ENCODE measurements at regions not wholly inside any gene's neighbourhood (a gene's known extent, or its start where the extent isn't known, plus 50 kb on each side); places are given as distances from the start of the nearest gene placed in this dataset.

DNA sequence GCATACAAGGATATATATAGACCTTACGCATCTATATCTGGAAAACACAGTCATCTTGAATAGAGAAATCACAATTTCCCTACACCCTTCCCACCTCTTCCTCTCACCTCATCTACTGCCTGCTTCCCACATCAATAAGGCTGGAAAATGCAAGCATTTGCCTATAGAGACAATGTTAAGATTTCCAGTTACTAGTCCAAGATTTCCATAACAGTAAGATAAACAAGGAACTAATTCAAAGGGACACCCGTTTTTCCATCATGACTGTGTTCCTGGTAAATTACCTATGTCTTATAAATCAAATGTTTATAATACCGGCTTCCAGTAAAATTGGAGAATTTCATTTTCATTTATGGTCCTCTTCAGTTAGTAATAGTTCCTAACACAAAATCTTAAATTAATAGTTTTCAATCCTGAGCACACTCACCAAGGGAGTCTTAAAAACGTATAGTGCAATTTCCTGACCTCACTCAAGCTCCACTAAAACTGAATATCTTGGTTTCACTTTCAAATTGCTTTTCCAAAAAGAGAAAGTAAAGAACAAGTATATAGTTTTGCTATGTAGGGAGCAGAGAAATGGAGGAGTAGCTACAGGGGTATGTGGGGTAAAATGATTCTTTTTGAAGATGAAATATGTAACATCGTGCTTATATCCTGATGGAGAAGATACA, 398.7 kb downstream of the PLPP3 start:
- Histone ChIP-seq H3K36me3 (ENCODE audit: insufficient read depth, low read length) (no peaks in the 10 kb centered on the region), H3K4me1 (ENCODE audit: insufficient read depth, low read length) (peaks cover 17% of the 10 kb centered on the region), H3K27me3 (ENCODE audit: insufficient read depth, low read length) (no peaks in the 10 kb centered on the region), H3K4me3 (ENCODE audit: low read length) (no peak overlapping the region), H3K9me3 (ENCODE audit: low read length) (no peaks in the 10 kb centered on the region), H2AFZ (ENCODE audit: low read depth, low read length) (no peak overlapping the region)

DNA sequence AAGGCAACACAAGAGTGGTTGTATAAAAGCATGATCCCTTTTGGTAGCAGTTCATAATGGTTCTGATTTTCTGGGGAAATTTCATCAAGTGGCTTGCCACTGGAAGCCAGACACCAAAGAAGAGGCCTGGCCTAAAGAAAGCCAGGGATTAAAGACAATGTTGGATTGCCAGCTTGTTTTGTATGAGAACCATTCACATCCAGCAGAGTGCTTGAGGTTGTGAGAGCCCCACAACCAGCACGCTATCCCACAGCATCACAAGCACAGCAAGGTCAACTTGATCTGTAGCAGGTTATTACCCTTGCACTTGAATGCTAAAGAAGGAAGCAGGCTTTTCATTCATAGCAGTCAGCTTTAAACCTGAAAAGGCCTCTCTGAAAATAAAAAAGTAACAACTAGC, 399.8 kb downstream of the PLPP3 start:
- Histone ChIP-seq H3K9me3 (ENCODE audit: low read length) (no peaks in the 10 kb centered on the region), H3K36me3 (ENCODE audit: insufficient read depth, low read length) (no peaks in the 10 kb centered on the region), H3K4me3 (ENCODE audit: low read length) (no peak overlapping the region), H2AFZ (ENCODE audit: low read depth, low read length) (no peak overlapping the region), H3K4me1 (ENCODE audit: insufficient read depth, low read length) (peaks cover 14% of the 10 kb centered on the region), H3K27me3 (ENCODE audit: insufficient read depth, low read length) (no peaks in the 10 kb centered on the region)

DNA sequence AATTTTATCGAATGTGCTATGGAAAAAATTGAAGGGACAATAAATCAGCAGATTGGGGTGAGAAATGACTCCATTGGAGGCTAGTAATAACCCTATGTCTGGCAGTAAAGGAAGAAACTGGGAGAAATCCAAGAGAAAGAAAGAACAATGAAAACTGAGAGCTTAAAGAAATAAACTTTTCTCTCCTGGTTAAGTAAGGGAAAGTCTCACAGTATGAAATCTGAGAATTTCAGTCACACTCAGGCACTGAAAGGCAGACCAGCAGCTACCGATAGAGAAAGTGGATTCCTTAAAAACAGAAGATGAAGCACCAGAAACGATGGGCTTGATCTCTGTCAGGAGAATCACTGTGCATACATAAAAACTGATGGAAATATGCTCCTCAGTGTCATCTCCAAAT, 404.2 kb downstream of the PLPP3 start:
- Histone ChIP-seq H3K27me3 (ENCODE audit: insufficient read depth, low read length) (no peaks in the 10 kb centered on the region), H3K9me3 (ENCODE audit: low read length) (no peaks in the 10 kb centered on the region), H2AFZ (ENCODE audit: low read depth, low read length) (no peak overlapping the region), H3K4me1 (ENCODE audit: insufficient read depth, low read length) (peaks cover 16% of the 10 kb centered on the region), H3K4me3 (ENCODE audit: low read length) (no peak overlapping the region), H3K36me3 (ENCODE audit: insufficient read depth, low read length) (no peaks in the 10 kb centered on the region)

DNA sequence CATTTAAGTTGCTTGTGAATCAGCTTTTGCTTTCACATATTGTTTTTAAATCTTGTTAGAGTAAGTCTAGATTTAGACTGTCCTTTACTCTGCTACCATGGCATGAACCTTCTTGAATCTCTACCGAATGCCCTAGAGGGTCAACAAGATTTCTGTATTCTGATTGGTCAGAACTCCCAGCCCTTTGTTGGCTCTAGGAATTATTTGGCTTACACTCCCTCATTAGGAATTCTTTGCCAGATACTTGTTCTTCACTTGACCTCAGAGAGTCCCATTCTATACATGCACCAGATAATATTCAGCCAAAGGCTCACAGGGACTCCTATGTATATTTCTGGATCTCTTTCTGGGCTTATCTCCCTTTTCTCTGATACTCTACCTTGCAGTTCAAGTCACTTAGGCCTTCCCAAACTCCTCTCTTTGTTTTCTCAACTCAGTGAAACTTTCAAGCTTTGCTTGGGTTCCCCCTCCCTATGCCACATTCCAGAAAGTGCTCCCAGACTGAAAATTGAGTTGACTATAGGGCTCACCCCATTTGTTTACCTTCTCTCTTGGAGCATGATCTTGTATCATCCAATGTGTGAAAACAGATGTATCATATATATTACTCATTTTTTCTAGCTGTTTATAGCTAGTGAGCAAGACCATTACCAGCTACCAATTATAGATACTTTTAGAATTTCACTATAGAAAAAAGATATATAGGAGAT, 405.0 kb downstream of the PLPP3 start:
- peaks cover 8% of the 10 kb centered on the region for H3K4me1 ChIP-seq (ENCODE audit: insufficient read depth, low read length)
- no peak overlapping the region for H2AFZ ChIP-seq (ENCODE audit: low read depth, low read length)
- H3K4me3 ChIP-seq (ENCODE audit: low read length) = no peak overlapping the region
- H3K36me3 ChIP-seq (ENCODE audit: insufficient read depth, low read length) = no peaks in the 10 kb centered on the region
- H3K27me3 ChIP-seq (ENCODE audit: insufficient read depth, low read length) = no peaks in the 10 kb centered on the region
- no peaks in the 10 kb centered on the region for H3K9me3 ChIP-seq (ENCODE audit: low read length)

DNA sequence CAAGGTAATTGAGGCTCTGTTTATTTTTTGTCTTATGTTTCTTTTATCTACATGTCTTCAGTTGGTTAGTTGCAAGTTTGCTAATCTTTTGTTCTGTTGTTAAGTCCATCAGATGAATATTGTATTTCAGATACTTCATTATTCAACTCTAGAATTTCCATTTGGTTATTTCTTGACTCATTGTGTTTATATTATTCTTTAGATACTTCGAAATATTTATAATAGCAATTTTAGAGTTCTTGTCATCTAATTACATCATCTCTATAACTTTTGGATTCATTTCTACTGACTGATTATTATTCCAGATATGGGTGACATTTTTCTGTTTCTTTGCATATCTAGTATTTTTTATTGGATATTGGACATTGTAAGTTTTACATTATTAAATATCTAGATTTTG, 405.6 kb downstream of the PLPP3 start:
- no peaks in the 10 kb centered on the region for H3K36me3 ChIP-seq (ENCODE audit: insufficient read depth, low read length)
- H3K4me3 ChIP-seq (ENCODE audit: low read length) = no peak overlapping the region

DNA sequence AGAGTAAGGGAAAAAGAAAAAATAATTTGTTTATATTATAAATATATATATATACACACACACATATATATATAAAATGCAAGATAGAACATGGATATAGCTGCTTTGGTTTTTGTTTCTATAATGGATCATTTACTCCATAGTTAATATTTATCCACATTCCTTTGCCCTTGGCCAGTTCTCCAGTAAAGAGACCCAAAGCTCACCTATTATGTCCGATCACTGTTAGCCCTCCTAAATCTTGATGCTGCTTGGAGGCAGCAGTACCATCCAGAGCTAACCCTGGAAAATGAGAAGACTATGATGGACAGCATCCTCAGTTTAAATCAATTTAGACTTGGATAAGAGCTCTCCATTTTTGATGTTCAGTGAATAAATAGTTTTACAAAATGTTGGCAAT, 407.7 kb downstream of the PLPP3 start:
- Histone ChIP-seq H2AFZ (ENCODE audit: low read depth, low read length) (no peak overlapping the region), H3K9me3 (ENCODE audit: low read length) (no peaks in the 10 kb centered on the region), H3K36me3 (ENCODE audit: insufficient read depth, low read length) (no peaks in the 10 kb centered on the region), H3K4me3 (ENCODE audit: low read length) (no peak overlapping the region), H3K27me3 (ENCODE audit: insufficient read depth, low read length) (no peaks in the 10 kb centered on the region), H3K4me1 (ENCODE audit: insufficient read depth, low read length) (peaks cover 6% of the 10 kb centered on the region)

More for the DNA sequence above, 405.6 kb downstream of the PLPP3 start:
- Histone ChIP-seq H3K4me1 (ENCODE audit: insufficient read depth, low read length) (peaks cover 6% of the 10 kb centered on the region), H3K27me3 (ENCODE audit: insufficient read depth, low read length) (no peaks in the 10 kb centered on the region), H3K9me3 (ENCODE audit: low read length) (no peaks in the 10 kb centered on the region), H2AFZ (ENCODE audit: low read depth, low read length) (no peak overlapping the region)

DNA sequence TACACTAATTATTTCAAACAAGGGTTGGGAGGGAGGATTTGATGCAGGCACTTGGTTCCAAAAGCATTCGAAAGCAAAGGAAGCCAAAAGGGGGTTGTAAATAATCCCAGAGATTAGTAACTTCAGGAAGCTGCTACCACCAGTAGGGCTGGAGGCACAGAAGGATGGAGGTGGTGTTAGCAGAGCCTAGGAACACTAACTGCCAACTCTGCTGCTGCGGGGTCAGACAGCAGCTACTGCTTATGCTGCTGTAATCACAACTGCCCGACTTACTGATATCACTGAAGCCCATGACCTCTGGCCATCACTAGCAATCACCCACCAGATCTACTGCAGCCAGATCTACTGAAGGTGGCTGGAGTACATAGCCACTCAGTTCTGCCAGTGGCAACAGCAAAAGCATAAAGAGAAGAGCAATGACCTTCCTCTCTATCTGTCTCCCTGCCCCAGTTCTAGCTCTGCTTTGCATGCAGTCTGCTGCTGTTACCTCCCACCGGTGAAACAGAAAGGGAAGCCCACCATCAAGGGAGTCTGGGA, 408.5 kb downstream of the PLPP3 start:
- Histone ChIP-seq H3K9me3 (ENCODE audit: low read length) (no peaks in the 10 kb centered on the region), H3K36me3 (ENCODE audit: insufficient read depth, low read length) (no peaks in the 10 kb centered on the region), H3K27me3 (ENCODE audit: insufficient read depth, low read length) (no peaks in the 10 kb centered on the region), H3K4me1 (ENCODE audit: insufficient read depth, low read length) (peaks cover 6% of the 10 kb centered on the region), H3K4me3 (ENCODE audit: low read length) (no peak overlapping the region), H2AFZ (ENCODE audit: low read depth, low read length) (no peak overlapping the region)

DNA sequence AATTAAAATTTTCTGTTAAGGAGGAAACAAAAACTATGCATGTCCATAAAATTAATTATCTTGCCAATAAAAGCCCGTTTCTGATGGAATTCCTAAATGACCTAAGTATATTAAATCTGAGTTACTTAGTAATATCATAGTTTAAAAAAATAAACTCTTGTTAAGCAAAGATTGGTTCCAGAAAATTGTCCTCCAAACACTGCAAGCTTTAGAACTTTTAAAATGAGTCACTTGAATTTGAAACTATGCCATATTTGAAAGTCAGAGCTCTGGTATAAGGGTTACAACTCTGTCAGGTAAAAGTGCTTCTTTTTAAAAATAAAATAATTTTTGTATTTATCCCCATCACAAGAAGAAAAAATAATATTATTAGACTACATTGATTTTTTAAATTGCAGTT, 409.5 kb downstream of the PLPP3 start:
- no peak overlapping the region for H2AFZ ChIP-seq (ENCODE audit: low read depth, low read length)
- H3K4me1 ChIP-seq (ENCODE audit: insufficient read depth, low read length) = peaks cover 6% of the 10 kb centered on the region
- H3K9me3 ChIP-seq (ENCODE audit: low read length) = no peaks in the 10 kb centered on the region
- H3K27me3 ChIP-seq (ENCODE audit: insufficient read depth, low read length) = no peaks in the 10 kb centered on the region
- no peaks in the 10 kb centered on the region for H3K36me3 ChIP-seq (ENCODE audit: insufficient read depth, low read length)
- no peak overlapping the region for H3K4me3 ChIP-seq (ENCODE audit: low read length)

DNA sequence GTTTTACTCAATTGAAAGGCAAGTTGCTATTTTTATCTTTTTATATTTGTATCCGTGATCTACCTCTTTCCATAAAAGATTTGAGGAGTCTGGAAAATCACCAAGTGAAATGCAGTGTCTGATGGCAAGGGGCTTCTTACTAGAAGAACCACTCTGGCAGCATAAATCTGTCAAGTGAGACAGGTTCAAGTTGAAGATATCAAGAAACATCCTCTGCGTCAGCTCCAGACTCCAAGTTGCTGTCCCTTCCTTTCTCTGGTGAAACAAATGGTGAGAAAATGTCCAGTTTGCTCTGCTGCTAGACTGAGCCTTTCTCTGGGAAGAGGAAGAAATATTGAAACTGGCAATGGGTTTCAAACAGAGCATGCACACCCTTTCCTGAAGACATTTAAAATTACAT, 411.2 kb downstream of the PLPP3 start:
- H3K9me3 ChIP-seq (ENCODE audit: low read length) = no peaks in the 10 kb centered on the region
- H3K27me3 ChIP-seq (ENCODE audit: insufficient read depth, low read length) = no peaks in the 10 kb centered on the region

DNA sequence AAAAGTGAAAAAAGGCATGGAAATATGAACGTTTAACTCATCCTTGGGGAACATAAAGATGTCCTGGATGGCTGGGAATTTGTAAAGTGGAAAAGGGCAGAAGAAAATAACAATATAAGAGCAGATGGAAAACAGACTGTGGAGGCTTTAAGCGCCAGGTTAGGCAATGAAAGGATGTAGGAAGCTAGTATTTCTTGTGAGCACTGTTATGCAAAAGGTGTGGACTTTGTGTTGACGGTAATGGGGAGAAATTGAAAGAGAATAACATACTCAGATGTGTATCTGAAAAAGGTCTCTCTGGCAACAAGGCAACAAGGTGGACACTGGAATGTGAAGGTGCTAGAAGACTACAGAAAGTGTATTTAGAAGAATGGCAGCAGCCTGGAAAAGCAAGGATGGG, 411.8 kb downstream of the PLPP3 start:
- no peaks in the 10 kb centered on the region for H3K27me3 ChIP-seq (ENCODE audit: insufficient read depth, low read length)

More for the DNA sequence above, 411.2 kb downstream of the PLPP3 start:
- H2AFZ ChIP-seq (ENCODE audit: low read depth, low read length) = no peak overlapping the region
- no peaks in the 10 kb centered on the region for H3K4me1 ChIP-seq (ENCODE audit: insufficient read depth, low read length)
- no peak overlapping the region for H3K4me3 ChIP-seq (ENCODE audit: low read length)
- no peaks in the 10 kb centered on the region for H3K36me3 ChIP-seq (ENCODE audit: insufficient read depth, low read length)

DNA sequence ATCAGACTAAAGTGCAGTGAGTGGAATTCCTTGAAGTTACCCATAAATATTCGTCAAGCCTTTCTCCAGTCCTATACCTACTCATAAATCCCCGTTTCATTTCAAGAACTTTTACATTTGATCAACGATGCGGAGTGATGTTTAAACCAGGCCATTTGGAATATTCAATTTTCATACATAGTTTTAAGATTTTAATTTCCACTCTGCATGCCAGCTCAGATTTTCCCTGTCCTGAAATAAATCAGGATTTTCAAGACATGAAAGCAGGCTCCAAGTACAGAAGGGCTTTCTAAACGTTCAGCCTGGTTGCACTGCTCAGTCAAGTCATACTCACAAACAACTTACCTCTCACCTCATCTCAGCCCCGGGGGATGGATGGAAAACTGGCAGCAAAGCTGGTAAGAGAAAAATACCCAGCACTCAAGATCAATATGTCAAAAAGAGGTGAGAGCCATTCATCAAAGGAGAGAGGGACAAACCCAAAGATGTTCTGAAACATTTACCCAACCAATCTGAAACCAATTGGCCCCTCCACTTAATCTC, 418.5 kb downstream of the PLPP3 start:
- no peaks in the 10 kb centered on the region for H3K27me3 ChIP-seq (ENCODE audit: insufficient read depth, low read length)
- no peak overlapping the region for H3K4me3 ChIP-seq (ENCODE audit: low read length)
- H3K4me1 ChIP-seq (ENCODE audit: insufficient read depth, low read length) = no peaks in the 10 kb centered on the region
- no peak overlapping the region for H2AFZ ChIP-seq (ENCODE audit: low read depth, low read length)
- no peaks in the 10 kb centered on the region for H3K9me3 ChIP-seq (ENCODE audit: low read length)
- no peaks in the 10 kb centered on the region for H3K36me3 ChIP-seq (ENCODE audit: insufficient read depth, low read length)

More for the DNA sequence above, 411.8 kb downstream of the PLPP3 start:
- no peaks in the 10 kb centered on the region for H3K4me1 ChIP-seq (ENCODE audit: insufficient read depth, low read length)
- no peaks in the 10 kb centered on the region for H3K9me3 ChIP-seq (ENCODE audit: low read length)
- no peak overlapping the region for H3K4me3 ChIP-seq (ENCODE audit: low read length)
- H3K36me3 ChIP-seq (ENCODE audit: insufficient read depth, low read length) = no peaks in the 10 kb centered on the region
- H2AFZ ChIP-seq (ENCODE audit: low read depth, low read length) = no peak overlapping the region

DNA sequence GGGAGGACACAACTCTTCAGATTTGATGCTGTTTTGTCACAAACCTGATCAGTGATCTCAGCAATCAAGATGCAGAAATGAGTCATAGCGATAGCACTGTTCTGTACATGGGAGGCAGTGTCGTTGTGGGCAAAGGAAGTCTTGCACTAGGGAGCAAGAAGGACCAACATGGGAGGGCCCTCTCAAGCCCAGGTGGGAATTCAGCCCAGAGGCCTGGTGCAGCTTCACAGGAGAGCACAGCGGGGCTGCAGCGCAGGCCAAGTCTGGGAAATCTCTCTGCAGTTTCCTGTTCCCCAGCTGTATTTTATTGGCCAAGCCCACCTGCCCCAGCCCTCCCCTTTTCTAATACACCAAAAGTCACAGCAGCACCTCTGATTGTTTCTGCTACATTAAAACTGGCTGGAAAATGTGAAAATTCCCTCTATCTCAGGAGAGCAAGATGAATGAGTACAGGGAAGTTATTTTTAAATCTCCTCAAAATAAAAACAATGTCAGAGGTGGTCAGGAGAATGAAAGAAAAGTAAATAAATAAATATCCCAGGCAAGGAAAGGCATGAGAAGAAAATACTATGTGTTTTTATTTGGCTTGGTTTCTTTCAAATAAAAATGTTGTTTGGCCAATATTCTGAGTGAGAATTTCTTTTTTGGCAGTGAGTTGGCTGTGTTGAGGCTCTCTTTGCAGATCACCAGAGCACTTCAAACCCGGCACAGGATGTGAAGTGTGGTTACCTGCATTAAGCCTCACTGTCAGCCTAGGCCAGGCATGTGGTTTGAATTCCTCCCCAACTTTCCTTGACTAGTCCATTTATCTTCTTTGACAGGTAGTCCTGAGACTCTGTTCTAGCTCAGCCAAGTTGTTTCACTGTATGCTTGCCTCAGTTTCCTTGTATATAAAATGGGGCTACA, 422.1 kb downstream of the PLPP3 start:
- no peaks in the 10 kb centered on the region for H3K9me3 ChIP-seq (ENCODE audit: low read length)
- H3K36me3 ChIP-seq (ENCODE audit: insufficient read depth, low read length) = no peaks in the 10 kb centered on the region
- no peak overlapping the region for H3K4me3 ChIP-seq (ENCODE audit: low read length)
- no peaks in the 10 kb centered on the region for H3K27me3 ChIP-seq (ENCODE audit: insufficient read depth, low read length)
- no peak overlapping the region for H2AFZ ChIP-seq (ENCODE audit: low read depth, low read length)
- peaks cover 9% of the 10 kb centered on the region for H3K4me1 ChIP-seq (ENCODE audit: insufficient read depth, low read length)

DNA sequence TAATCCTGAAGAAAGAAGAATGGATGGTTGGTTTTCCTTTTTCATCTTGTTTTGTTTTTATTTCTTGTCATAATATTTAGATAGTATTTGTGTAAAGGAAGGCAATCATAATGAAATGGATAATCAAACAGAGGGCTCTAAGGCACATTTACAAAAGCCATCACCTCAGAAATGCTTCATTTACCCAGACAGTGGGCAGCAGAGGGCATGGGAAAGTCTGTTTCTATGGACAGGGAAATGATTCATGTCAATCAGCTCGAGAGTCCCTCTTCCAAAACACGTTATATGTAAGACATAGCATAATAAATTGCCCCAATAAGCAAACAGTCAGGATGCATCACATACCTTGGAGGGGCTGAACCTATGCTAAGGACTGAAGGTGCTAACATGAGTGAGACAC, 426.1 kb downstream of the PLPP3 start:
- Histone ChIP-seq H2AFZ (ENCODE audit: low read depth, low read length) (no peak overlapping the region), H3K36me3 (ENCODE audit: insufficient read depth, low read length) (no peaks in the 10 kb centered on the region), H3K4me1 (ENCODE audit: insufficient read depth, low read length) (peaks cover 9% of the 10 kb centered on the region)

More for the DNA sequence above, 426.1 kb downstream of the PLPP3 start:
- no peaks in the 10 kb centered on the region for H3K9me3 ChIP-seq (ENCODE audit: low read length)
- H3K4me3 ChIP-seq (ENCODE audit: low read length) = no peak overlapping the region
- H3K27me3 ChIP-seq (ENCODE audit: insufficient read depth, low read length) = no peaks in the 10 kb centered on the region

All from neuron (in vitro differentiated cells).